GM18498 (cell line): ENCODE measurements at regions not wholly inside any gene's neighbourhood (a gene's known extent, or its start where the extent isn't known, plus 50 kb on each side); places are given as distances from the start of the nearest gene placed in this dataset.
"Not testable (repeated sequence)": the region's sequence is repeated elsewhere in the genome, so short reads cannot be mapped to it uniquely, and the experiment has no call there.

Experiments
- ATAC-seq: cut with Tn5 transposase; IDR thresholded peaks from one replicate; pipeline ENCODE4 v1.9.1; 2021; ENCODE audit warnings: mild to moderate bottlenecking, moderate library complexity; ENCODE audit not compliant: unreplicated experiment

GRCh38 chr5:164327166-164327565 lies 821.7 kb downstream of the MAT2B start:
- not testable (repeated sequence) for ATAC-seq

GRCh38 chr5:164332349-164333196 lies 827.2 kb downstream of the MAT2B start:
- ATAC-seq: no peak

- no peak for ATAC-seq
Measured at GRCh38 chr5:164335837-164336236, 830.4 kb downstream of the MAT2B start.

- ATAC-seq: no peak
Measured at GRCh38 chr5:164336276-164336675, 830.9 kb downstream of the MAT2B start.

GRCh38 chr5:164336906-164337305 lies 831.5 kb downstream of the MAT2B start:
- ATAC-seq: no peak

GRCh38 chr5:164341056-164341619 lies 835.7 kb downstream of the MAT2B start:
- no peak for ATAC-seq

GRCh38 chr5:164345173-164345849 lies 839.9 kb downstream of the MAT2B start:
- no peak for ATAC-seq

- no peak for ATAC-seq
Measured at GRCh38 chr5:164345853-164346252, 840.4 kb downstream of the MAT2B start.

- ATAC-seq: no peak
Measured at GRCh38 chr5:164346785-164347630, 841.6 kb downstream of the MAT2B start.

- no peak for ATAC-seq
Measured at GRCh38 chr5:164350236-164350635, 844.8 kb downstream of the MAT2B start.

GRCh38 chr5:164351245-164351834 lies 845.9 kb downstream of the MAT2B start:
- no peak for ATAC-seq

- no peak for ATAC-seq
Measured at GRCh38 chr5:164352695-164353094, 847.3 kb downstream of the MAT2B start.

GRCh38 chr5:164353155-164353554 lies 847.7 kb downstream of the MAT2B start:
- ATAC-seq: no peak

GRCh38 chr5:164354139-164354751 lies 848.8 kb downstream of the MAT2B start:
- no peak for ATAC-seq

GRCh38 chr5:164355267-164355830 lies 849.9 kb downstream of the MAT2B start:
- no peak for ATAC-seq

- ATAC-seq: no peak
Measured at GRCh38 chr5:164356790-164357189, 851.4 kb downstream of the MAT2B start.

- no peak for ATAC-seq
Measured at GRCh38 chr5:164357395-164358033, 852.1 kb downstream of the MAT2B start.

GRCh38 chr5:164358531-164359259 lies 853.3 kb downstream of the MAT2B start:
- peak; percentile 82 for ATAC-seq
